ENCODE measurements at regions not wholly inside any gene's neighbourhood (a gene's known extent, or its start where the extent isn't known, plus 50 kb on each side); places are given as distances from the start of the nearest gene placed in this dataset.

DNA sequence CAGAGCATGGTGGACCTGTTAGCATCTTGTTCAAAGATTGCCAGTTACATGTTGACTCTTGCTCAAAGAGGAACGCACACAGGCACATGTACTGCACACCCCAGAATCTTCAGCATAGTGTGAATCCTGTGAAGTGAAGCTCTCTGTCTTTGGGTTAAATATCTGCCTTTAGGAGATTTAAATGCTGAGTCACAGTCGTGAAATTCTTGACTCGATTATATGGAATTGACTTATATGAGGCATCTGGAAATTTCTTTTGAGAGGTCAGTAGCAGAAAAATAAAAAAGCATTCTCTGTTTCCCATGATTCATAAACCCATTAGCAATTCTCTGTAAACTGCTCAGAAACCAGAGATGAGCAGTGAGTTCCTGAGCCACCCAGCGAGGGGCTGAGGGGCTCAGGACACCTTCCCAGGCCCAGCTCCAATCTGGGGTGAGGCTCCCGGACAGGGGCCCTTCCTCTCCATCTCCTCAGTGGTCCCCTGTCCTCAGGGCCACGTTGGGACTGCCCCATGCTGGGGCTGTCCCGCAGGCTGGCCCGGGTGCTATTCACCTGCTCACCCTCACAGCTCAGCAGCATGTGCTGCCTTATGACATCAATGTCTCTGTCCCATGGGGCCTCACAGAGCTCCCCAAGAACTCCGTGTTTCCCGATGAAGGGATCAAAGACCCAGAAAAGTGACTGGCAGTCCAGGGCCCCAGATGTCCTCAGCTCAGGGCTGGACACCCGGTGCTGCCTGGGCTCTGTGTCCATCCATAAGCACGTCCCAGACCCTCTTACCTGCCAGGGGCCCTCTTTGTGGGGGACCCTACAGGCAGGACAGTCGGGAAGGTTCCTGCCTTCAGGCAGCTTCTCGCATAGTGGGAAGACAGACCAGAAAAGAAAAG lies 50.0 kb upstream of the INSIG1 start:
- DNase-seq (ENCODE audit: insufficient read length, low spot score), result no peak

More for the DNA sequence above, 50.0 kb upstream of the INSIG1 start:
- FAIRE-seq, result no peak

Measured in HTR-8/SVneo (cell line).